Astrocyte (in vitro differentiated cells and primary cell): ENCODE measurements at regions not wholly inside any gene's neighbourhood (a gene's known extent, or its start where the extent isn't known, plus 50 kb on each side); places are given as distances from the start of the nearest gene placed in this dataset.

Experiments used
- CTCF ChIP-seq: IDR thresholded peaks from 2 replicates; pipeline ENCODE4 v1.5.1; 2011; ENCODE audit warnings: low read depth, mild to moderate bottlenecking, inconsistent platforms, low read length, moderate library complexity; ENCODE audit not compliant: insufficient read depth
- EZH2 ChIP-seq: IDR thresholded peaks from 2 replicates; pipeline ENCODE4 v1.6.1; 2012; ENCODE audit warnings: mild to moderate bottlenecking, low read length, inconsistent platforms; ENCODE audit not compliant: insufficient read depth

DNA sequence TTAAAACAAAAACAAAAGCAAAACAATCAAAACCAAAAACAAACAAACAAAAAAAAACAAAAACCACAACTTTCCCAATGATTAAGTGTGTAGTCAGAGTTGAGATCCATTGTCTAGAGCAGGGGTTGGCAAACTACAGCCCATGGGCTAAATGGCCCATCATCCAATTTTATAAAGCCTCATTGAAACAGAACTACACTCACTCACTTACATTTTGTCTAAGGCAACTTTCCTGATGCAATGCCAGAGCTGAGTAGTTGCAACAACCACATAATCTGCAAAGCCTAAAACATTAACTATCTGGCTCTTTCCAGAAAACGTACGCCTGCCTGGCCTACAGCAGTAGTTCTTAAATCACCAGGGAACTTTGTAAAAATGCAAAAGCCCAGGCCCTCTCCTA, 124.1 kb downstream of the SOX9 start:
- TF ChIP-seq CTCF (no peak), EZH2 (no peak)
